ENCODE measurements at regions not wholly inside any gene's neighbourhood (a gene's known extent, or its start where the extent isn't known, plus 50 kb on each side); places are given as distances from the start of the nearest gene placed in this dataset.

GRCh38 chr2:163997466-163997865, 261.7 kb upstream of the FIGN start:
- TF ChIP-seq ZNF274 (IDR thresholded peaks at IDR 0.05; ENCODE audit: low read depth, low read length) (no peak), SUZ12 (IDR thresholded peaks at IDR 0.05; ENCODE audit: extremely low read depth, insufficient read depth, insufficient read length) (no peak), YY1 (IDR thresholded peaks at IDR 0.05; ENCODE audit: insufficient read depth, insufficient read length) (no peak)

Measured in NT2/D1 (cell line).